ENCODE measurements at regions not wholly inside any gene's neighbourhood (a gene's known extent, or its start where the extent isn't known, plus 50 kb on each side); places are given as distances from the start of the nearest gene placed in this dataset.
"Not testable (repeated sequence)": the region's sequence is repeated elsewhere in the genome, so short reads cannot be mapped to it uniquely, and the experiment has no call there.

- intact Hi-C loops (cut with micrococcal nuclease; ENCODE audit: unreplicated experiment); H3K4me1 ChIP-seq; H3K27ac Mint-ChIP-seq (ENCODE audit: unreplicated experiment); H3K27me3 Mint-ChIP-seq (ENCODE audit: insufficient read depth, unreplicated experiment); H3K36me3 Mint-ChIP-seq (ENCODE audit: insufficient read depth, unreplicated experiment); H3K9me3 ChIP-seq; H3K4me3 Mint-ChIP-seq (ENCODE audit: unreplicated experiment); H3K9me3 Mint-ChIP-seq (ENCODE audit: unreplicated experiment); H3K4me1 Mint-ChIP-seq (ENCODE audit: low read depth, unreplicated experiment); BruUV-seq (replicated peaks); H3K27me3 ChIP-seq (replicated peaks; ENCODE audit: control insufficient read depth, insufficient read depth, low read length); CTCF ChIA-PET; H3K36me3 ChIP-seq (ENCODE audit: control insufficient read depth, insufficient read depth, low read length); POLR2A ChIA-PET; H3K4me3 ChIP-seq (ENCODE audit: low read depth, low read length): not testable (repeated sequence)
- DNase-seq, result peak in 1 of 2 experiments; percentile 0
These were observed 799.9 kb downstream of the NAP1L3 start for GRCh38 chrX:92873359-92874055.

GRCh38 chrX:92849998-92850397 lies 823.4 kb downstream of the NAP1L3 start:
- H3K27me3 ChIP-seq (replicated peaks; ENCODE audit: control insufficient read depth, insufficient read depth, low read length); CTCF ChIA-PET; BruUV-seq (replicated peaks); H3K4me1 ChIP-seq; H3K36me3 Mint-ChIP-seq (ENCODE audit: insufficient read depth, unreplicated experiment); H3K27ac Mint-ChIP-seq (ENCODE audit: unreplicated experiment); H3K9me3 ChIP-seq; H3K4me1 Mint-ChIP-seq (ENCODE audit: low read depth, unreplicated experiment); H3K9me3 Mint-ChIP-seq (ENCODE audit: unreplicated experiment); H3K36me3 ChIP-seq (ENCODE audit: control insufficient read depth, insufficient read depth, low read length); H3K27me3 Mint-ChIP-seq (ENCODE audit: insufficient read depth, unreplicated experiment); H3K4me3 Mint-ChIP-seq (ENCODE audit: unreplicated experiment); DNase-seq; H3K4me3 ChIP-seq (ENCODE audit: low read depth, low read length); intact Hi-C loops (cut with micrococcal nuclease; ENCODE audit: unreplicated experiment); POLR2A ChIA-PET: not testable (repeated sequence)

- H3K36me3 ChIP-seq (ENCODE audit: control insufficient read depth, insufficient read depth, low read length); DNase-seq; intact Hi-C loops (cut with micrococcal nuclease; ENCODE audit: unreplicated experiment); H3K4me1 Mint-ChIP-seq (ENCODE audit: low read depth, unreplicated experiment); CTCF ChIA-PET; BruUV-seq (replicated peaks); H3K4me3 ChIP-seq (ENCODE audit: low read depth, low read length); H3K27me3 ChIP-seq (replicated peaks; ENCODE audit: control insufficient read depth, insufficient read depth, low read length); H3K27me3 Mint-ChIP-seq (ENCODE audit: insufficient read depth, unreplicated experiment); H3K9me3 Mint-ChIP-seq (ENCODE audit: unreplicated experiment); H3K27ac Mint-ChIP-seq (ENCODE audit: unreplicated experiment); H3K4me3 Mint-ChIP-seq (ENCODE audit: unreplicated experiment); POLR2A ChIA-PET; H3K36me3 Mint-ChIP-seq (ENCODE audit: insufficient read depth, unreplicated experiment); H3K4me1 ChIP-seq; H3K9me3 ChIP-seq: not testable (repeated sequence)
These were observed 829.5 kb downstream of the NAP1L3 start for GRCh38 chrX:92843920-92844319.

GRCh38 chrX:92832750-92833149 lies 840.6 kb downstream of the NAP1L3 start:
- H3K27ac Mint-ChIP-seq (ENCODE audit: unreplicated experiment); H3K9me3 ChIP-seq; H3K27me3 ChIP-seq (replicated peaks; ENCODE audit: control insufficient read depth, insufficient read depth, low read length); H3K4me3 Mint-ChIP-seq (ENCODE audit: unreplicated experiment); H3K36me3 ChIP-seq (ENCODE audit: control insufficient read depth, insufficient read depth, low read length); BruUV-seq (replicated peaks); H3K4me3 ChIP-seq (ENCODE audit: low read depth, low read length); H3K36me3 Mint-ChIP-seq (ENCODE audit: insufficient read depth, unreplicated experiment); POLR2A ChIA-PET; H3K9me3 Mint-ChIP-seq (ENCODE audit: unreplicated experiment); intact Hi-C loops (cut with micrococcal nuclease; ENCODE audit: unreplicated experiment); H3K27me3 Mint-ChIP-seq (ENCODE audit: insufficient read depth, unreplicated experiment); CTCF ChIA-PET; DNase-seq; H3K4me1 ChIP-seq; H3K4me1 Mint-ChIP-seq (ENCODE audit: low read depth, unreplicated experiment): not testable (repeated sequence)

GRCh38 chrX:92830083-92830482 lies 843.3 kb downstream of the NAP1L3 start:
- H3K4me3 Mint-ChIP-seq (ENCODE audit: unreplicated experiment); H3K27me3 ChIP-seq (replicated peaks; ENCODE audit: control insufficient read depth, insufficient read depth, low read length); H3K4me3 ChIP-seq (ENCODE audit: low read depth, low read length); H3K9me3 ChIP-seq; H3K9me3 Mint-ChIP-seq (ENCODE audit: unreplicated experiment); H3K27ac Mint-ChIP-seq (ENCODE audit: unreplicated experiment); intact Hi-C loops (cut with micrococcal nuclease; ENCODE audit: unreplicated experiment); H3K4me1 Mint-ChIP-seq (ENCODE audit: low read depth, unreplicated experiment); H3K4me1 ChIP-seq; H3K36me3 Mint-ChIP-seq (ENCODE audit: insufficient read depth, unreplicated experiment); H3K27me3 Mint-ChIP-seq (ENCODE audit: insufficient read depth, unreplicated experiment); BruUV-seq (replicated peaks); POLR2A ChIA-PET; DNase-seq; H3K36me3 ChIP-seq (ENCODE audit: control insufficient read depth, insufficient read depth, low read length); CTCF ChIA-PET: not testable (repeated sequence)

GRCh38 chrX:92821580-92822152 lies 851.7 kb downstream of the NAP1L3 start:
- BruUV-seq (replicated peaks); H3K4me3 ChIP-seq (ENCODE audit: low read depth, low read length); H3K36me3 Mint-ChIP-seq (ENCODE audit: insufficient read depth, unreplicated experiment); H3K36me3 ChIP-seq (ENCODE audit: control insufficient read depth, insufficient read depth, low read length); H3K4me1 ChIP-seq; POLR2A ChIA-PET; H3K9me3 ChIP-seq; H3K27ac Mint-ChIP-seq (ENCODE audit: unreplicated experiment); H3K27me3 Mint-ChIP-seq (ENCODE audit: insufficient read depth, unreplicated experiment); DNase-seq; H3K27me3 ChIP-seq (replicated peaks; ENCODE audit: control insufficient read depth, insufficient read depth, low read length); H3K4me3 Mint-ChIP-seq (ENCODE audit: unreplicated experiment); H3K4me1 Mint-ChIP-seq (ENCODE audit: low read depth, unreplicated experiment); H3K9me3 Mint-ChIP-seq (ENCODE audit: unreplicated experiment); intact Hi-C loops (cut with micrococcal nuclease; ENCODE audit: unreplicated experiment); CTCF ChIA-PET: not testable (repeated sequence)

GRCh38 chrX:92792080-92792479 lies 881.3 kb downstream of the NAP1L3 start:
- H3K27me3 ChIP-seq (replicated peaks; ENCODE audit: control insufficient read depth, insufficient read depth, low read length); H3K4me1 Mint-ChIP-seq (ENCODE audit: low read depth, unreplicated experiment); H3K4me1 ChIP-seq; H3K4me3 ChIP-seq (ENCODE audit: low read depth, low read length); DNase-seq; H3K9me3 Mint-ChIP-seq (ENCODE audit: unreplicated experiment); CTCF ChIA-PET; H3K27ac Mint-ChIP-seq (ENCODE audit: unreplicated experiment); POLR2A ChIA-PET; BruUV-seq (replicated peaks); H3K27me3 Mint-ChIP-seq (ENCODE audit: insufficient read depth, unreplicated experiment); intact Hi-C loops (cut with micrococcal nuclease; ENCODE audit: unreplicated experiment); H3K9me3 ChIP-seq; H3K36me3 ChIP-seq (ENCODE audit: control insufficient read depth, insufficient read depth, low read length); H3K4me3 Mint-ChIP-seq (ENCODE audit: unreplicated experiment); H3K36me3 Mint-ChIP-seq (ENCODE audit: insufficient read depth, unreplicated experiment): not testable (repeated sequence)
